ENCODE measurements at regions not wholly inside any gene's neighbourhood (a gene's known extent, or its start where the extent isn't known, plus 50 kb on each side); places are given as distances from the start of the nearest gene placed in this dataset.

DNA sequence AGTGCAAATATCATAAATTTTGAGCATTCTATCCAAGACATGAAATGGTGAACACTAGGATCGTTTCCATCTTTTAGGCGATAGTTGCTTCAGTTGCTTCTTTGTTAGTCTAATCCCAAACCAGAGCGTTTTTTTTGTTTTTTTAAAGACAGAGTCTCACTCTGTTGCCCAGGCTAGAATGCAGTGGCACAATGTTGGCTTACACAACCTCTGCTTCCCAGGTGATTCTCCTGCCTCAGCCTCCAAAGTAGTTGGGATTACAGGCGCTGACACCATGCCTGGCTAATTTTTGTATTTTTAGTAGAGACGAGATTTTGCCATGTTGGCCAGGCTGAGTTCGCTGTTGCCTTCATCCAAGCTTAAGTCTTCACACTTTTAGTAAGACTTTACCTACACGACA is 265.3 kb downstream of the SHQ1 start (continued):
- TF ChIP-seq, protein P1, sequence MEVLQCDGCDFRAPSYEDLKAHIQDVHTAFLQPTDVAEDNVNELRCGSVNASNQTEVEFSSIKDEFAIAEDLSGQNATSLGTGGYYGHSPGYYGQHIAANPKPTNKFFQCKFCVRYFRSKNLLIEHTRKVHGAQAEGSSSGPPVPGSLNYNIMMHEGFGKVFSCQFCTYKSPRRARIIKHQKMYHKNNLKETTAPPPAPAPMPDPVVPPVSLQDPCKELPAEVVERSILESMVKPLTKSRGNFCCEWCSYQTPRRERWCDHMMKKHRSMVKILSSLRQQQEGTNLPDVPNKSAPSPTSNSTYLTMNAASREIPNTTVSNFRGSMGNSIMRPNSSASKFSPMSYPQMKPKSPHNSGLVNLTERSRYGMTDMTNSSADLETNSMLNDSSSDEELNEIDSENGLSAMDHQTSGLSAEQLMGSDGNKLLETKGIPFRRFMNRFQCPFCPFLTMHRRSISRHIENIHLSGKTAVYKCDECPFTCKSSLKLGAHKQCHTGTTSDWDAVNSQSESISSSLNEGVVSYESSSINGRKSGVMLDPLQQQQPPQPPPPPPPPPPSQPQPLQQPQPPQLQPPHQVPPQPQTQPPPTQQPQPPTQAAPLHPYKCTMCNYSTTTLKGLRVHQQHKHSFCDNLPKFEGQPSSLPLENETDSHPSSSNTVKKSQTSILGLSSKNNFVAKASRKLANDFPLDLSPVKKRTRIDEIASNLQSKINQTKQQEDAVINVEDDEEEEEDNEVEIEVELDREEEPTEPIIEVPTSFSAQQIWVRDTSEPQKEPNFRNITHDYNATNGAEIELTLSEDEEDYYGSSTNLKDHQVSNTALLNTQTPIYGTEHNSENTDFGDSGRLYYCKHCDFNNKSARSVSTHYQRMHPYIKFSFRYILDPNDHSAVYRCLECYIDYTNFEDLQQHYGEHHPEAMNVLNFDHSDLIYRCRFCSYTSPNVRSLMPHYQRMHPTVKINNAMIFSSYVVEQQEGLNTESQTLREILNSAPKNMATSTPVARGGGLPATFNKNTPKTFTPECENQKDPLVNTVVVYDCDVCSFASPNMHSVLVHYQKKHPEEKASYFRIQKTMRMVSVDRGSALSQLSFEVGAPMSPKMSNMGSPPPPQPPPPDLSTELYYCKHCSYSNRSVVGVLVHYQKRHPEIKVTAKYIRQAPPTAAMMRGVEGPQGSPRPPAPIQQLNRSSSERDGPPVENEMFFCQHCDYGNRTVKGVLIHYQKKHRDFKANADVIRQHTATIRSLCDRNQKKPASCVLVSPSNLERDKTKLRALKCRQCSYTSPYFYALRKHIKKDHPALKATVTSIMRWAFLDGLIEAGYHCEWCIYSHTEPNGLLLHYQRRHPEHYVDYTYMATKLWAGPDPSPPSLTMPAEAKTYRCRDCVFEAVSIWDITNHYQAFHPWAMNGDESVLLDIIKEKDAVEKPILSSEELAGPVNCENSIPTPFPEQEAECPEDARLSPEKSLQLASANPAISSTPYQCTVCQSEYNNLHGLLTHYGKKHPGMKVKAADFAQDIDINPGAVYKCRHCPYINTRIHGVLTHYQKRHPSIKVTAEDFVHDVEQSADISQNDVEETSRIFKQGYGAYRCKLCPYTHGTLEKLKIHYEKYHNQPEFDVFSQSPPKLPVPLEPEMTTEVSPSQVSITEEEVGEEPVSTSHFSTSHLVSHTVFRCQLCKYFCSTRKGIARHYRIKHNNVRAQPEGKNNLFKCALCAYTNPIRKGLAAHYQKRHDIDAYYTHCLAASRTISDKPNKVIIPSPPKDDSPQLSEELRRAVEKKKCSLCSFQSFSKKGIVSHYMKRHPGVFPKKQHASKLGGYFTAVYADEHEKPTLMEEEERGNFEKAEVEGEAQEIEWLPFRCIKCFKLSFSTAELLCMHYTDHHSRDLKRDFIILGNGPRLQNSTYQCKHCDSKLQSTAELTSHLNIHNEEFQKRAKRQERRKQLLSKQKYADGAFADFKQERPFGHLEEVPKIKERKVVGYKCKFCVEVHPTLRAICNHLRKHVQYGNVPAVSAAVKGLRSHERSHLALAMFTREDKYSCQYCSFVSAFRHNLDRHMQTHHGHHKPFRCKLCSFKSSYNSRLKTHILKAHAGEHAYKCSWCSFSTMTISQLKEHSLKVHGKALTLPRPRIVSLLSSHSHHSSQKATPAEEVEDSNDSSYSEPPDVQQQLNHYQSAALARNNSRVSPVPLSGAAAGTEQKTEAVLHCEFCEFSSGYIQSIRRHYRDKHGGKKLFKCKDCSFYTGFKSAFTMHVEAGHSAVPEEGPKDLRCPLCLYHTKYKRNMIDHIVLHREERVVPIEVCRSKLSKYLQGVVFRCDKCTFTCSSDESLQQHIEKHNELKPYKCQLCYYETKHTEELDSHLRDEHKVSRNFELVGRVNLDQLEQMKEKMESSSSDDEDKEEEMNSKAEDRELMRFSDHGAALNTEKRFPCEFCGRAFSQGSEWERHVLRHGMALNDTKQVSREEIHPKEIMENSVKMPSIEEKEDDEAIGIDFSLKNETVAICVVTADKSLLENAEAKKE (CRISPR knock-in tag; IDR thresholded peaks at IDR 0.05), result no peak
- TF ChIP-seq, protein P2, sequence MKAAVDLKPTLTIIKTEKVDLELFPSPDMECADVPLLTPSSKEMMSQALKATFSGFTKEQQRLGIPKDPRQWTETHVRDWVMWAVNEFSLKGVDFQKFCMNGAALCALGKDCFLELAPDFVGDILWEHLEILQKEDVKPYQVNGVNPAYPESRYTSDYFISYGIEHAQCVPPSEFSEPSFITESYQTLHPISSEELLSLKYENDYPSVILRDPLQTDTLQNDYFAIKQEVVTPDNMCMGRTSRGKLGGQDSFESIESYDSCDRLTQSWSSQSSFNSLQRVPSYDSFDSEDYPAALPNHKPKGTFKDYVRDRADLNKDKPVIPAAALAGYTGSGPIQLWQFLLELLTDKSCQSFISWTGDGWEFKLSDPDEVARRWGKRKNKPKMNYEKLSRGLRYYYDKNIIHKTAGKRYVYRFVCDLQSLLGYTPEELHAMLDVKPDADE (IDR thresholded peaks at IDR 0.05), result no peak
- TF ChIP-seq JUNB (IDR thresholded peaks at IDR 0.05; ENCODE audit: unreplicated experiment) (no peak), ZNF331 (CRISPR knock-in tag; IDR thresholded peaks at IDR 0.05; ENCODE audit: low read depth) (no peak), ZNF114 (CRISPR knock-in tag; IDR thresholded peaks at IDR 0.05) (no peak)

DNA sequence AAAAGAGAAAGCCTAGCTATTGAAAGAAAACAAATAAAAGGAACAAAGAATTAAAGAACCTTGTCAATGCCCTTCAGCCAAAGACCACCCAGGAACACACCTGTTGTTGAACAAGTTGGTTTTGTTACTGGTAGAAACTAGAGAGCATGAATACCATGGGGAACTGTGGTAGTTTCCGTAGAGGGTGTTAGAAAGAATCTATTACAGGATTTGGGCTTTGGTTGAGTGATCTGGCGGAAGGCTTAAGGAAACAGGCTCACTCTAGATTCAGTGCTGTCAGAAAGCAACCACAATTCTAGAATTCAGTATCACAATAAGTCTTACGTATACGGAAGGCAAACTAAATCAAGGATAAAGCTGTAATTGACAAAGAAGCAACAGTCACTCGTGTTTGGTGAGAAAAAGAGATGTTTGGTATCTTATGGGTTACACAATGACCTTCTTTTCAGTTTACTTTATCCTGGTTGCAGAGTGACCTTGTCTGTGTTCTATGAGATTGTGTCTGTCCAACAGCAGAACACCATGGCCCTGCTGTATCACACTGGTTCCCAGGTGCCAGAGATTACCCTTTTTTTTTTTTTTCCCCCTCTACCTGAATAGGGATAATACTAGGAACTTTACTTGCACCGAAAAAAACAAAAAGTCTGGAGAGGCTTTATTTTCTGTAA is 265.9 kb downstream of the SHQ1 start:
- Histone ChIP-seq H3K27ac (ENCODE audit: low read depth) (peak overlapping the region; percentile 84), H3K4me3 (no peak overlapping the region), H3K27me3 (ENCODE audit: insufficient read depth) (no peaks in the 10 kb centered on the region), H3K9me2 (ENCODE audit: insufficient read depth) (no peaks in the 10 kb centered on the region), H3F3A (replicated peaks; ENCODE audit: low read depth) (no peaks in the 10 kb centered on the region), H3K4me1 (ENCODE audit: insufficient read depth) (peaks cover 14% of the 10 kb centered on the region), H3K79me2 (replicated peaks; ENCODE audit: insufficient read depth) (no peaks in the 10 kb centered on the region), H3K4me2 (peak overlapping the region; percentile 8), H2AFZ (no peak overlapping the region), H3K36me3 (ENCODE audit: insufficient read depth) (no peaks in the 10 kb centered on the region), H4K20me1 (replicated peaks; ENCODE audit: insufficient read depth) (no peaks in the 10 kb centered on the region)
- Mint-ChIP-seq H3K27me3 (ENCODE audit: insufficient read depth, low read depth, poor library complexity) (no peaks in the 10 kb centered on the region), H3K36me3 (ENCODE audit: low read depth) (no peaks in the 10 kb centered on the region), H3K9me3 (no peaks in the 10 kb centered on the region), H3K4me1 (peaks cover 27% of the 10 kb centered on the region), H3K27ac (peak overlapping the region; percentile 42; the same call in 1 of the 2 replicates), H3K4me3 (no peak overlapping the region)
- peak; percentile 90 for ATAC-seq
- TF ChIP-seq NANOG (IDR thresholded peaks at IDR 0.05; ENCODE audit: borderline replicate concordance), result 0 out of 2 replicates have a peak, but pooled peaks have one; percentile 22
- TF ChIP-seq CREB1 (CRISPR knock-in tag; IDR thresholded peaks at IDR 0.05; ENCODE audit: low read depth), result 0 out of 2 replicates have a peak, but pooled peaks have one; percentile 11
- TF ChIP-seq, protein P1 (CRISPR knock-in tag; IDR thresholded peaks at IDR 0.05), result 0 out of 2 replicates have a peak, but pooled peaks have one; percentile 44
- no peak for TF ChIP-seq POLR2AphosphoS5 (IDR thresholded peaks at IDR 0.05; ENCODE audit: low read depth)
- DNase-seq (ENCODE audit: low spot score), result peak; percentile 86
